GM23338 (cell line): ENCODE measurements at regions not wholly inside any gene's neighbourhood (a gene's known extent, or its start where the extent isn't known, plus 50 kb on each side); places are given as distances from the start of the nearest gene placed in this dataset.
A peak's percentile ranks its signal among the peaks of the same experiment; 100 is the strongest.

Experiments
- ATAC-seq: fragments of 200-7000 bp; cut with Tn5 transposase; 3 replicates; pipeline ENCODE4 v1.9.1; 2020
- DNase-seq: peaks from one replicate; pipeline ENCODE4 v3.0.0-alpha.2; 2015; ENCODE audit warnings: low spot score
- H2AFZ ChIP-seq: fragments of 200-600 bp; sonication (generic); 2 replicates; pipeline ENCODE4 v1.8.0; 2016; ENCODE audit warnings: antibody characterized with exemption, mild to moderate bottlenecking, moderate library complexity
- H3F3A ChIP-seq: fragments of 200-600 bp; sonication (generic); replicated peaks from 2 replicates; pipeline ENCODE4 v1.8.0; 2017; ENCODE audit warnings: antibody characterized with exemption, mixed run types, low read depth
- H3K27ac ChIP-seq: fragments of 200-600 bp; sonication (generic); 2 replicates; pipeline ENCODE4 v1.6.1; 2016; ENCODE audit warnings: low read depth
- H3K27me3 ChIP-seq: fragments of 200-600 bp; sonication (generic); 2 replicates; pipeline ENCODE4 v1.8.0; 2016; ENCODE audit warnings: mild to moderate bottlenecking, mixed run types, moderate library complexity; ENCODE audit not compliant: insufficient read depth
- H3K36me3 ChIP-seq: fragments of 200-600 bp; sonication (generic); 2 replicates; pipeline ENCODE4 v1.8.0; 2016; ENCODE audit warnings: mild to moderate bottlenecking; ENCODE audit not compliant: insufficient read depth
- H3K4me1 ChIP-seq: fragments of 200-600 bp; sonication (generic); 2 replicates; pipeline ENCODE4 v1.8.0; 2016; ENCODE audit warnings: mild to moderate bottlenecking, moderate library complexity; ENCODE audit not compliant: insufficient read depth
- H3K4me2 ChIP-seq: fragments of 200-600 bp; sonication (generic); 2 replicates; pipeline ENCODE4 v1.7.1; 2017; ENCODE audit warnings: mixed run types
- H3K4me3 ChIP-seq: fragments of 200-600 bp; sonication (generic); 2 replicates; pipeline ENCODE4 v1.6.1; 2016; ENCODE audit warnings: mixed run types
- H3K79me2 ChIP-seq: fragments of 200-600 bp; sonication (generic); replicated peaks from 2 replicates; pipeline ENCODE4 v1.8.0; 2017; ENCODE audit warnings: mild to moderate bottlenecking; ENCODE audit not compliant: insufficient read depth
- H3K9me2 ChIP-seq: fragments of 200-600 bp; sonication (generic); 2 replicates; pipeline ENCODE4 v1.8.0; 2017; ENCODE audit not compliant: insufficient read depth
- H4K20me1 ChIP-seq: fragments of 200-600 bp; sonication (generic); replicated peaks from 2 replicates; pipeline ENCODE4 v1.8.0; 2017; ENCODE audit warnings: mild to moderate bottlenecking; ENCODE audit not compliant: insufficient read depth
- H3K27ac Mint-ChIP-seq: 2 replicates; pipeline ENCODE4 v1.8.0; 2020; ENCODE audit warnings: inconsistent platforms, mild to moderate bottlenecking, moderate library complexity, mixed read lengths
- H3K27me3 Mint-ChIP-seq: 3 replicates; pipeline ENCODE4 v1.8.0; 2022; ENCODE audit warnings: low read depth, mild to moderate bottlenecking, moderate library complexity, mixed read lengths, inconsistent platforms; ENCODE audit not compliant: insufficient read depth, poor library complexity
- H3K36me3 Mint-ChIP-seq: 3 replicates; pipeline ENCODE4 v1.8.0; 2021; ENCODE audit warnings: low read depth, mild to moderate bottlenecking, inconsistent platforms, moderate library complexity, mixed read lengths
- H3K4me1 Mint-ChIP-seq: 3 replicates; pipeline ENCODE4 v1.8.0; 2020; ENCODE audit warnings: mild to moderate bottlenecking, inconsistent platforms, mixed read lengths
- H3K4me3 Mint-ChIP-seq: 3 replicates; pipeline ENCODE4 v1.8.0; 2021; ENCODE audit warnings: moderate library complexity, mild to moderate bottlenecking, inconsistent platforms, mixed read lengths
- H3K9me3 Mint-ChIP-seq: 3 replicates; pipeline ENCODE4 v1.8.0; 2020; ENCODE audit warnings: moderate library complexity, mild to moderate bottlenecking, inconsistent platforms, mixed read lengths
- JUNB ChIP-seq: IDR thresholded peaks from one replicate; pipeline ENCODE4 v1.6.1; 2016; ENCODE audit warnings: antibody characterized with exemption; ENCODE audit not compliant: unreplicated experiment
- NANOG ChIP-seq: IDR thresholded peaks from 2 replicates; pipeline ENCODE4 v1.6.1; 2016; ENCODE audit warnings: antibody characterized with exemption, borderline replicate concordance
- STAT1 ChIP-seq: IDR thresholded peaks from one replicate; pipeline ENCODE4 v1.6.1; 2016; ENCODE audit warnings: antibody characterized with exemption; ENCODE audit not compliant: unreplicated experiment
- ZNF114 ChIP-seq: fragments of 250-450 bp; sonication (Bioruptor Pico); IDR thresholded peaks from 2 replicates; pipeline ENCODE4 v1.5.0; 2020; ENCODE audit warnings: mild to moderate bottlenecking, moderate library complexity
- ZNF331 ChIP-seq: fragments of 250-450 bp; sonication (Bioruptor Pico); IDR thresholded peaks from 2 replicates; pipeline ENCODE4 v1.5.0; 2020; ENCODE audit warnings: low read depth, mild to moderate bottlenecking, moderate library complexity
- TF ChIP-seq, protein P1 (sequence below): fragments of 250-450 bp; sonication (Bioruptor Pico); IDR thresholded peaks from 2 replicates; pipeline ENCODE4 v1.5.0; 2020; ENCODE audit warnings: mild to moderate bottlenecking, moderate library complexity

DNA sequence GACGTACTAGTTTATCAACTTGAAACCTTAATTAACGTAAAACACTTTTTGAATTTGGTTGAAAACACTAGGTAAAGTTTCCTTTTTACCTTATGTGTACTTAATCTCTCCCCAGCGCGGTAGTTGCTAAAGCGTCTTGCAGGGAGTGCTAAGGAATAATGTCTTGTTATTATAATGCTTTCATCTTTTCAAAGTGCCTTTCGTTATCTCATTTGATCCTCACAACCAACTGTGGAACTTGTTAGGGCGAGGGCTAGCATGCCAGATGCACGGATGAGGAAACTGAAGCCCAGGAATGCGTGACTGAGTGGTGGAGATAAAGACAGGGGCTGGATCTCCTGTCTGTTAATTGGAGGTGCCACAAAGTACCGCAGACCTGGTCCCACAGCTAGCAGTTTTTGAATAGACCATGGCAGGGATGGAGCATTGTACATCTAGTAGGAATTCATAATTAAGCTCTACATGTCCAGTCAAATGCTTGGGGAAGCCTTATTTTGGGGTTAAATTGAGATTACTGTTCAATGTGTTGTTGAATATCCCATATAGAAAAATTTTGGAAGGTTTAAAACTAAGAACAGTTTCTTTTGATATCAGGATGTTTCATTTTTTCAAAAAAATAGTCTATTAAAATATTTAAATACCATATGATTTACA is 234.3 kb downstream of the SH2D4B start:
- no peaks in the 10 kb centered on the region for H3K9me3 Mint-ChIP-seq
- Histone ChIP-seq H3K4me3 (no peak overlapping the region), H3K27me3 (no peaks in the 10 kb centered on the region), H4K20me1 (no peaks in the 10 kb centered on the region), H2AFZ (peak overlapping the region; percentile 70; the same call in 1 of the 2 replicates), H3K27ac (no peak overlapping the region), H3K9me2 (peaks cover 5% of the 10 kb centered on the region; the same call in 1 of the 2 replicates), H3F3A (no peaks in the 10 kb centered on the region), H3K79me2 (no peaks in the 10 kb centered on the region), H3K4me2 (no peak overlapping the region), H3K4me1 (peaks cover 7% of the 10 kb centered on the region), H3K36me3 (no peaks in the 10 kb centered on the region)
- no peaks in the 10 kb centered on the region for H3K36me3 Mint-ChIP-seq
- no peak overlapping the region for H3K4me3 Mint-ChIP-seq
- H3K27ac Mint-ChIP-seq: no peak overlapping the region
- DNase-seq (peak; percentile 9), ATAC-seq (no peak)
- peaks cover 15% of the 10 kb centered on the region for H3K4me1 Mint-ChIP-seq
- H3K27me3 Mint-ChIP-seq: peaks cover 2% of the 10 kb centered on the region
- no peak for TF ChIP-seq STAT1
- TF ChIP-seq, protein P1, sequence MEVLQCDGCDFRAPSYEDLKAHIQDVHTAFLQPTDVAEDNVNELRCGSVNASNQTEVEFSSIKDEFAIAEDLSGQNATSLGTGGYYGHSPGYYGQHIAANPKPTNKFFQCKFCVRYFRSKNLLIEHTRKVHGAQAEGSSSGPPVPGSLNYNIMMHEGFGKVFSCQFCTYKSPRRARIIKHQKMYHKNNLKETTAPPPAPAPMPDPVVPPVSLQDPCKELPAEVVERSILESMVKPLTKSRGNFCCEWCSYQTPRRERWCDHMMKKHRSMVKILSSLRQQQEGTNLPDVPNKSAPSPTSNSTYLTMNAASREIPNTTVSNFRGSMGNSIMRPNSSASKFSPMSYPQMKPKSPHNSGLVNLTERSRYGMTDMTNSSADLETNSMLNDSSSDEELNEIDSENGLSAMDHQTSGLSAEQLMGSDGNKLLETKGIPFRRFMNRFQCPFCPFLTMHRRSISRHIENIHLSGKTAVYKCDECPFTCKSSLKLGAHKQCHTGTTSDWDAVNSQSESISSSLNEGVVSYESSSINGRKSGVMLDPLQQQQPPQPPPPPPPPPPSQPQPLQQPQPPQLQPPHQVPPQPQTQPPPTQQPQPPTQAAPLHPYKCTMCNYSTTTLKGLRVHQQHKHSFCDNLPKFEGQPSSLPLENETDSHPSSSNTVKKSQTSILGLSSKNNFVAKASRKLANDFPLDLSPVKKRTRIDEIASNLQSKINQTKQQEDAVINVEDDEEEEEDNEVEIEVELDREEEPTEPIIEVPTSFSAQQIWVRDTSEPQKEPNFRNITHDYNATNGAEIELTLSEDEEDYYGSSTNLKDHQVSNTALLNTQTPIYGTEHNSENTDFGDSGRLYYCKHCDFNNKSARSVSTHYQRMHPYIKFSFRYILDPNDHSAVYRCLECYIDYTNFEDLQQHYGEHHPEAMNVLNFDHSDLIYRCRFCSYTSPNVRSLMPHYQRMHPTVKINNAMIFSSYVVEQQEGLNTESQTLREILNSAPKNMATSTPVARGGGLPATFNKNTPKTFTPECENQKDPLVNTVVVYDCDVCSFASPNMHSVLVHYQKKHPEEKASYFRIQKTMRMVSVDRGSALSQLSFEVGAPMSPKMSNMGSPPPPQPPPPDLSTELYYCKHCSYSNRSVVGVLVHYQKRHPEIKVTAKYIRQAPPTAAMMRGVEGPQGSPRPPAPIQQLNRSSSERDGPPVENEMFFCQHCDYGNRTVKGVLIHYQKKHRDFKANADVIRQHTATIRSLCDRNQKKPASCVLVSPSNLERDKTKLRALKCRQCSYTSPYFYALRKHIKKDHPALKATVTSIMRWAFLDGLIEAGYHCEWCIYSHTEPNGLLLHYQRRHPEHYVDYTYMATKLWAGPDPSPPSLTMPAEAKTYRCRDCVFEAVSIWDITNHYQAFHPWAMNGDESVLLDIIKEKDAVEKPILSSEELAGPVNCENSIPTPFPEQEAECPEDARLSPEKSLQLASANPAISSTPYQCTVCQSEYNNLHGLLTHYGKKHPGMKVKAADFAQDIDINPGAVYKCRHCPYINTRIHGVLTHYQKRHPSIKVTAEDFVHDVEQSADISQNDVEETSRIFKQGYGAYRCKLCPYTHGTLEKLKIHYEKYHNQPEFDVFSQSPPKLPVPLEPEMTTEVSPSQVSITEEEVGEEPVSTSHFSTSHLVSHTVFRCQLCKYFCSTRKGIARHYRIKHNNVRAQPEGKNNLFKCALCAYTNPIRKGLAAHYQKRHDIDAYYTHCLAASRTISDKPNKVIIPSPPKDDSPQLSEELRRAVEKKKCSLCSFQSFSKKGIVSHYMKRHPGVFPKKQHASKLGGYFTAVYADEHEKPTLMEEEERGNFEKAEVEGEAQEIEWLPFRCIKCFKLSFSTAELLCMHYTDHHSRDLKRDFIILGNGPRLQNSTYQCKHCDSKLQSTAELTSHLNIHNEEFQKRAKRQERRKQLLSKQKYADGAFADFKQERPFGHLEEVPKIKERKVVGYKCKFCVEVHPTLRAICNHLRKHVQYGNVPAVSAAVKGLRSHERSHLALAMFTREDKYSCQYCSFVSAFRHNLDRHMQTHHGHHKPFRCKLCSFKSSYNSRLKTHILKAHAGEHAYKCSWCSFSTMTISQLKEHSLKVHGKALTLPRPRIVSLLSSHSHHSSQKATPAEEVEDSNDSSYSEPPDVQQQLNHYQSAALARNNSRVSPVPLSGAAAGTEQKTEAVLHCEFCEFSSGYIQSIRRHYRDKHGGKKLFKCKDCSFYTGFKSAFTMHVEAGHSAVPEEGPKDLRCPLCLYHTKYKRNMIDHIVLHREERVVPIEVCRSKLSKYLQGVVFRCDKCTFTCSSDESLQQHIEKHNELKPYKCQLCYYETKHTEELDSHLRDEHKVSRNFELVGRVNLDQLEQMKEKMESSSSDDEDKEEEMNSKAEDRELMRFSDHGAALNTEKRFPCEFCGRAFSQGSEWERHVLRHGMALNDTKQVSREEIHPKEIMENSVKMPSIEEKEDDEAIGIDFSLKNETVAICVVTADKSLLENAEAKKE (CRISPR knock-in tag): no peak
- TF ChIP-seq JUNB: no peak

DNA sequence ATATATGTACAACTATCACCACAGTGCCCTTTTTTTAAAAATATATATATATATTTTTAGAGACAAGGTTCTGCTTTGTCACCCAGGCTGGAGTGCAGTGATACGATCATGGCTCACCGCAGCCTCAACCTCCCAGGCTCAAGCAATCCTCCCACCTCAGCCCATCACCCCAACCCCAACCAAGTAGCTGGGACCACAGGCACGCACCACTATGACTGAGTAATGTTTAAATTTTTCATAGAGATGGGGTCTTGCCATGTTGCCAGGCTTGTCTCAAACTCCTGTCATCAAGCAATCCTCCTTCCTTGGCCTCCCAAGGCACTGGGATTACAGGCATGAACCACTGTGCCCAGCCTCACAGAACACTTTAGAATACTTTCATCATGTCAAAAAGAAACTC is 234.9 kb downstream of the SH2D4B start:
- no peaks in the 10 kb centered on the region for H3K9me3 Mint-ChIP-seq
- no peaks in the 10 kb centered on the region for H3F3A ChIP-seq
- no peaks in the 10 kb centered on the region for H3K36me3 ChIP-seq
- peaks cover 5% of the 10 kb centered on the region; the same call in 1 of the 2 replicates for H3K9me2 ChIP-seq
- H2AFZ ChIP-seq: no peak overlapping the region
- H4K20me1 ChIP-seq: no peaks in the 10 kb centered on the region
- peaks cover 2% of the 10 kb centered on the region for H3K27me3 Mint-ChIP-seq
- no peak overlapping the region for H3K4me3 Mint-ChIP-seq
- H3K79me2 ChIP-seq: no peaks in the 10 kb centered on the region
- H3K4me3 ChIP-seq: no peak overlapping the region
- peaks cover 15% of the 10 kb centered on the region for H3K4me1 Mint-ChIP-seq
- H3K27ac ChIP-seq: no peak overlapping the region
- peaks cover 7% of the 10 kb centered on the region for H3K4me1 ChIP-seq
- H3K27ac Mint-ChIP-seq: no peak overlapping the region
- ATAC-seq (no peak), DNase-seq (no peak)
- no peak overlapping the region for H3K4me2 ChIP-seq
- H3K27me3 ChIP-seq: no peaks in the 10 kb centered on the region
- H3K36me3 Mint-ChIP-seq: no peaks in the 10 kb centered on the region
- TF ChIP-seq JUNB (no peak), ZNF114 (no peak), ZNF331 (no peak), STAT1 (no peak), NANOG (no peak)
- TF ChIP-seq, protein P1 (CRISPR knock-in tag): no peak
